ENCODE measurements at regions not wholly inside any gene's neighbourhood (a gene's known extent, or its start where the extent isn't known, plus 50 kb on each side); places are given as distances from the start of the nearest gene placed in this dataset.
"Not testable (repeated sequence)": the region's sequence is repeated elsewhere in the genome, so short reads cannot be mapped to it uniquely, and the experiment has no call there.

DNA sequence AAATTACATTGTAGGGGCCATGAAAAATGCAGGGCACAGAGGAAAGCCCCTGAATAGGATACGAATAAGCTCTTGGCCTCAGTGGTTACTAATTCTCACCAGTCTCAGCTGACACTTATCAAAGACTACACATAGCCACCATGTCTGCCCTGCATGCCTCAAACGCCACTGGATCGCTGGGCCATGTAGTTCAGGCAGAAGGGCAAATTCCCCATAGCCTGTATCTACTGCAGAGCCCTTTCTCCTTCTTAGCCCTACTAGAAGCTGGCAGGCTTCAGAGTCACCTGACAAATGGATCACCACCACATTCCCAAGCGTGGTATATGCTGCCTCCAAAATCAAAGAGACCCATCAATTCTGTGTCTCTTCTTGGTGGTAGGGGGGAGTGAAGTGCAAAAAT lies 177.4 kb downstream of the MINAR1 start:
- no peak for DNase-seq

DNA sequence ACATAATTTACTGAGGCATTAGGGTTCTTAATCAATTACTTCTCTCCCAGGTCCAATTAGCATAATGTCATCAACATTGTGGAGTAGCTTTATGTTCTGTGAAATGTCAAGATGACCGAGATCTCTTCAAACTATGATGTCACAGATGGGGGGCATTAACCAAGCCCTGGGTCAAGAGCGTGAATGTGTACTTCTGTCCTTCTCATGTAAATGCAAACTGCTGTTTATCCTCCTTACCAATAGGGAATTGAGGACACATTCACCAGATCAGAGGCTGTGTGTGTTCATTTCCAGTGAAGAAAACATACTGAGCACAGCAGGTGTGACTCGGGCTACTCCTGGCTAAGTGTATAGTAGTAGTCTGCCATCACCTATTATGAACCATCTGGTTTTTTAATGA lies 177.9 kb downstream of the MINAR1 start:
- no peak for DNase-seq

DNA sequence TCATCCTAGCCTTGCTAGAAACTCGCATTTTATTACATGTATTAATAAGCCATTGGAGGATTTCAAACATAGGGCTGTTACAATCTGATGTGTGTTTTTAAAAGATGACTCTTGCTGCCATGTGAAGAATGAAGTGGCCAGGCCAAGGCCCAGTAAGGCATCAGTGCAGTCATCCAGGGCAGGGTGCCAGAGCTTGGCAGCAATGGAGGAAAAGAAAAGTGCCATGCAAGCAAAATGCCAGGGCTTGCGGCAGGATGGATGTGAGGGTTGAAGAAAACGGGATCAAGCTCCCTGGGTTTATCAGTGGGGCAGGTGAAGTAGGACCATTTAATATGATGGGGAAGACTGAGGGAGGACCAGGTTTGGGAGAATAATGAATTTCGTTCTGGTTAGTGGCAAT lies 183.6 kb downstream of the MINAR1 start:
- DNase-seq: no peak

DNA sequence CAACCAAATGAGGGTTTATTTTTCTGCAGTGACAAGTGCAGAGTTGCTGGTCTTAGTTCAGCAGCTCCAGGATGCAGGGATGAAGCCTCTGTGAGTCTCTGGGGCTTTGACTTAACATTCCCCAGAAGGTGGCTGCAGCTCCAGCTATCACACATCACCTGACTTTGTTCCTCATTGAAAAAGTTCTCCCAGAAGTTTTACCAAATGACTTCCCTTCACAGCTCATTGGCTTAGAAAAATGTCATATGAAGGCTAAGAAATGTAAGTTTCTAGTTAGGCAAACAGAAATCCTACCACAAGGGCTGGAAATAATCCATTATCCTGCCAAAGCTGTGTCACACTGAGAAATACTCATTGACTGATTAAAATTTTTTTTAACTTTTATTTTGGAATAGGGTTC lies 184.9 kb downstream of the MINAR1 start:
- no peak for DNase-seq

DNA sequence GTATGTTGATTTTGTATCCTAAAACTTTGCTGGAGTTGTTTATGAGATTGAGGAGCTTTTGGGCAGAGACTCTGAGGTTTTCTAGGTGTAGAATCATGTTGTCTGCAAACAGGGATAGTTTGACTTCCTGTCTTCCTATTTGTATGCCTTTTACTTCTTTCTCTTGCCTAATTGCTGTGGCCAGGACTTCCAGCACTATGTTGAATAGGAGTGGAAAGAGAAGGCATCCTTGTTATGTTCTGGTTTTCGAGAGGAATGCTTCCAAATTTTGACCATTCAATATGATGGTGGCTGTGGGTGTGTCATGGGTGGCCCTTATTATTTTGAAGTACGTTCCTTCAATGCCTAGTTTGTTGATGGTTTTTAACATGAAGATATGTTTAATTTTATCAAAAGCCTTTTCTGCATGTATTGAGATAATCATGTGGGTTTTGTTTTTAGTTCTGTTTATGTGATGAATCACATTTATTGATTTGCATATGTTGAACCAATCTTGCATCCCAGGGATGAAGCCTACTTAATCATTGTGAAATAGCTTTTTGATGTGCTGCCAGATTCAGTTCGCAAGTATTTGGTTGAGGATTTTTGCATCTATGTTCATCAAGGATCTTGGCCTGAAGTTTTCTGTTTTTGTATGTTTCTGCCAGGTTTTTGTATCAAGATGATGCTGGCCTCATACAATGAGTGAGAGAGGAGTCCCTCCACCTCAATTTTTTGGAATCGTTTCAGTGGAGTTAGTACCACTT lies 188.1 kb downstream of the MINAR1 start:
- no peak for DNase-seq

DNA sequence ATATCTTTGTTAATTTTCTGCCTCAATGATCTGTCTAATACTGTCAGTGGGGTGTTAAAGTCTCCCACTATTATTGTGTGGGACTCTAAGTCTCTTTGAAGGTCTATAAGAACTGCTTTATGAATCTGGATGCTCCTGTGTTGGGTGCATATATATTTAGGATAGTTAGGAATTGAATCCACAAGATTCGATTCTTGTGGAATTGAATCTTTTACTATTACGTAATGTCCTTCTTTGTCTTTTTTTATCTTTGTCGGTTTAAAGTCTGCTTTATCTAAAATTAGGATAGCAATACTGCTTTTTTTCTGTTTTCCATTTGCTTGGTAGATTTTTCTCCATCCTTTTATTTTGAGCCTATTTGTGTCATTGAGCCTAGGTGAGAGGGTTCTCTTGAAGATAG lies 189.7 kb downstream of the MINAR1 start:
- DNase-seq: not testable (repeated sequence)

DNA sequence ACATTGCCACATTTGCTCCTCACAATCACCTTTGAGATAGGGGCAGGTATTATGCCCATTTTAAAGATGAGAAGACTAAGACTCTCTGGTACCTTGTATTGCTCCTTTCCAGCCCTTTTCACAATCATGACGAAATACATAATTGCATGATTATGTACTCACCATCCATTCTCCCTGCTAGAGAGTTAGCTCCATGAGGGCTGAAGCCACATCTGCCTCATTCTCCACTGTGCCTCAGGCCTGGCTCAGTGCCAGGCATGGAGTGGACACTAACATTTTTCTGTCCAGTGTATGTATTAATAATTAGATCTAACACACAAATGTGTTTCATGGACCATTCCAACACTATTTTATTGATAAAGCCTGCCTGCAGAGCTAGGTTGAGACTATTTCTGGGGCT lies 191.4 kb downstream of the MINAR1 start:
- DNase-seq: no peak

DNA sequence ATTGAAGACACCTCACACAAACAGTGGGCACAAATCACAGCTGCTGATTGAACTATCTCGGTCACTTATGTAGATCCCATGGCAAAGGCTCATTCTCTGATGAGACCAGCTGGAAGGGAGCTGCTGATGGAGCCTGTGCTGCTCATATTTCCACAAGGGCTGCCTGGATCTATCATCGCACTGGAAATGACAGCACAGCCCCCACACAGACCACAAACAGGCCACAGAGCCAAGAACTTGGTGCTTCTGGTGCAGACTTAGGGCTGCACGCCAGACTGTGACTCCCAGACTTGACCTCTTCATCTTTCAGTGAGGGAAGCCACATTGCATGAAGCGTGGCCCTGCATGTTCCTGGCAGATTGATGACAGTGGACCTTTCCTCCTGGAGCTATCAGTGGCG lies 197.6 kb downstream of the MINAR1 start:
- DNase-seq: no peak

DNA sequence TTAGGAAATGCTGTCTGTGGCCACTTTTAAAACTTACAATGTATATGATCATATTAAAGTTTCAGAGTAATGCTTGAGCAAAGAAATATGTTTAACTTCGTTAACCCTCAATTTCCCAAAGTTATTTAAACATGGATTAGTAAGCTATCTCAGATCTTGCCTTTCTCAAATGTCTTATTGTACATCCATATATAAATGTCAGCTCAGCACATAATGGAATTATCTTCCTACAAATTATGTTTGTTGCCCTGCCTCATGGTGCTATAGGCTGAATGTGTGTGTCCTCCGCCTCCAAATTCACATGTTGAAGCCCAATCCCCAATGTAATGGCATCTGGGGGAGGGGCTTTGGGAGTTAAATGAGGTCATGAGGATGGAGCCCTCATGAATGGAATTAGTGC lies 200.3 kb downstream of the MINAR1 start:
- no peak for DNase-seq

DNA sequence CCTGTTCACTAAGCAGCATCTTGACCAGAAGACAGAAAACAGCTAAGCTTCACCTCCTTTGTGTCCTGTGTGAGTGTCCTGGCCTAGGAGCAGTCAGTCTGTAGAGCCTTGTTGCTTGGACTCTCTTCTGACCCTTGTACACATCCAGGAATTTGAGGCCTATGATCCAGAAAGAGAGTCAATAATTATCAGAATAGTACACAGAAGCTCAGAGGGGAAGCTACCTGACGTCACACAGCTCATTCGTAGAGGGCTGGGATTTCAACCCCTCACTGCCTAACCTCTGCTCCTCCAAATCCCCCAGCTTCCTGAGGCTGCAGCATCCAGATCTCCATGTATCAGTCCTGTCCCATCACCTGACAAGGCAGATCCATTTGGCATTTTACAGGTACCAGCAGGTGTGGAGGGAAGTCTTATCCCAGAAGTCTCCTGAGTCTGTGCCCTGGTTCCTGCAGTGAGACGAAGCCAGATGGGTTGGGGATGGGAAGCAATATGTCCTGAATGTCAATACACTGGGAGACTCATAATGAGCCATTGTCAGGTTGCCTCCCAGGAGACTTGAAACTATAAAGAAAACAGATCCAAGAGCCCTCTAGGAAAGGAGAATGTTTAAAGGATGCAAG lies 203.1 kb downstream of the MINAR1 start:
- DNase-seq: no peak

DNA sequence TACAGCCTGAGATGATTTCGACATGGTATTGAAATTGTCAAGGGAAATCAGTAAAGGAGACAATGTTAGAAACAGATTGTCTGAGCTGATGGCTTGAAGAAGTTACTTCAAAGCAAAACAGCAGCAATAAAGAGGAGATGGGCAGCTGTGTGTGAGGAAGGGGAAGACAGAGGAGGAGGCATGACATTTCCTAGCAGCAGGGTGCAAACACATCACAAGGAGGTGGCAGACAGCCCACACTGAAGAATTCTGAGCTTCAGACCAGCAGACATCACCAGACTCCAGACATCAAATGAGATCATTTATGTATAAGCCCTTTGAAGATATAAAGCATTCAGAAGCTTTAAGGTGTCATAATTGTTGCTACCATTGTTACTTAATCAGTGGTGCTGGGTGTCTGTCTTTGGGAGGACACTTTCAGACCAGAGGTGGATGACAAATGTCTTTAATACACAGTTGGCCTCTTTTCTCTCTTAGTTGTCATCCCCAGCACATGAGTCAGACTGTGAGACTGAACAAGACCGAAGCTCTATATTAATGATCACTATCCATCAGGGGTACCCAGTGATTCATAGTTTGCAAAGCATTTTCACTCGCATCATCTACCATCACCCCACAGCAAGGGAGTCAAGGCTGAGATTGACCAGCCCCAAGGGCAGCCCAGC lies 203.9 kb downstream of the MINAR1 start:
- no peak for DNase-seq

DNA sequence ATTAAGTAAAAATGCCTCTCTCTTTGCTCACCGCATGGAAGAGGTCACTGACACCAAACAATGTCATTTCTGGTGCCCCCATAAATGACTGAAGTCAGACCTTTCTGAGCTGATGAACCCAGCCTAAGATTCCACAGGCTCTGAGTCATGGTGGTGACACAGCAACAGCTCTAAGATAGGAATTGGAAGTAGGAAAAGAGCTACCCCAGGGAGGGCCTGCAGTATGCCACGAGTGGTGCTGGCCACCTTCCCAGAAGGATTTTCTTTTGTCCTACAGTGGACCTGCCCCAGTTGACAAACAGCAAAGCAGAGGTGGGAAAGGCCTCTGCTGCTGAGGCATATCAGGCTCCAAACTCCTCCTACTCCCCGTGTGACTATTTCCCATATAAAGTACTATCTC lies 208.1 kb downstream of the MINAR1 start:
- DNase-seq: no peak

DNA sequence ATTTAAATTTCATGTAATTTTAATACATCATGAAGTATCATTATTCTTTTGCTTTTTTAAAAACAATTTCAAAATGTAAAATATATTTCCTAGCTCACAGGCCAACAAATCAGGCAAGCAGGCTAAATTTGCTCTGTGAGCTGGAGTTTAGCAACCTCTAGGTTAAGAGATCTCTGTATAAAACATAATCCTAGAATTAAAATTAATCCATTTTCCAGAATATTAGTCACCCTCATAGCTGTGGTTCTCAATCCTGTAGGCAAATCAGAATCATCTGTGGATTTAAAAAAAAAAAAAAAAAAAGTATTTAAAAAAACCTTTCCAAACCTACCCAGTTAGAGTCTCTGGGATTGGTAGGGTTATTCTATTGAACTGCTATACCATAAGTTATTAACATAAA lies 209.7 kb downstream of the MINAR1 start:
- DNase-seq: no peak

DNA sequence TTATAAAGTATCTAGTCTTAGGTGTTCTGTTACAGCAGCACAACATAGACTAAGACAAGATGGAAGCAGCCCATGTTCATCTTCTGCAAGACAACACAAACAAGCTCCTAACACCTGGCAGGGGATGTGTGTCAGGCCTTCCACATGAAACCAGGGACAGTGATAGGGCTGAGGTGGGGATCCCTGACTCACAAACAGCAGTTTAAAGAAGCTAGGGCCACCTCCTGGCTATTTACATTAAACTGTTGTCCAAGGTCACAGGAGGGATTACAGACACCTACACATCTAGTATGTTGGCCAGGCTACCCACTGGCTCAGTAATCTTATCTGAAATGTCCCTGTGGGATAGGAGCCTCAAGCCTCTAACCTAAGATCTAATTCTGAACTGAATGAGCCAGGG lies 211.3 kb downstream of the MINAR1 start:
- no peak for DNase-seq

DNA sequence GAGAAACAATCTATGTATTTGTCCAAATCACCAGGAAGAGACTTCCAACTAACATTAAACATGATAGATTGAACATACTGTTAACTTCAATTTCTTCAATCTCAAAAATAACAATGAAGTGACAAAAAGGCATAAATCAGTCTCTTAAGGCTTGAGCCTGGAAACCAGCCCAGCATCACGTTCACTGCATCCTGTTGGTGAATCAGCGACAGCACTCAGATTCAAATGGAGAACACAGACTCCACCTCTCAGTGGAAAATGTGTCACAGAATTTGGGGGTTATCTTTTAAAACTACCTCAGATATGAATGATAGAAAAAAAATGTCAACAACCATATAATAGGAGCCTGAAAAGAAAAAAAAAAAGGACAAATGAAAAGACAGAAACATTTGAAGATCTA lies 212.0 kb downstream of the MINAR1 start:
- no peak for DNase-seq

DNA sequence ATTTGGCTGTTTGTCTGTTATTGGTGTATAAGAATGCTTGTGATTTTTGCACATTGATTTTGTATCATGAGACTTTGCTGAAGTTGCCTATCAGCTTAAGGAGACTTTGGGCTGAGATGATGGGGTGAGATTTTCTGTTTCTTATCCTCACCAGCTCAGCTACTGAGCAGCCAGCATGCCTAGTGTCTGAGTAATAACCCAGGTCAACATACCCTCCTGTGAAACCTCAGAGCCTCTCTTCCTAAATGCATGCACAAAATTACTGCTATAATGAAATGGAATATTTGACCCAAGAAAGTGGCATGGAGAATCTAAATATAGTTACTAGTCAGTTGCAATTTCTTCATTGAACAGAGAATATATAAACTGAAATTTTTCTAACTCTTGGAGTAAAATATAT lies 220.8 kb downstream of the MINAR1 start:
- not testable (repeated sequence) for DNase-seq

DNA sequence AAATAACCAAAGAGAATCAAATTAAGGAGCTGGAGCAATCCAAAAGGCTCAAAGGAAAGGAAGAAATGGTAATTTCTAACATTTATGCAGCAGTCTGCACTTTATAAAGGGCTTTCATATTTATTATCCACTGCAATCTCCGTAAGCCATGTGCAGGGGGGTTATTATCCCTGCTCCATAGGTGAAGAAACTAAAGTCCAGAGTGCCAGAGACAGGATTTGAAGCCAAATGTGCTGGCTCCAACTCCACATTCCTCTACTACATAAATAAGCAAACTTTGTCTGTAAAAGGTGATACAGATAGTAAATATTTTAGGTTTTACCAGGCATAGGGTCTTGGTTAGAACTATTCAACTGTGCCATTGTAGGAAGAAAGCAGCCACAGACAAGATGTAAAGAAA lies 221.4 kb downstream of the MINAR1 start:
- no peak for DNase-seq

DNA sequence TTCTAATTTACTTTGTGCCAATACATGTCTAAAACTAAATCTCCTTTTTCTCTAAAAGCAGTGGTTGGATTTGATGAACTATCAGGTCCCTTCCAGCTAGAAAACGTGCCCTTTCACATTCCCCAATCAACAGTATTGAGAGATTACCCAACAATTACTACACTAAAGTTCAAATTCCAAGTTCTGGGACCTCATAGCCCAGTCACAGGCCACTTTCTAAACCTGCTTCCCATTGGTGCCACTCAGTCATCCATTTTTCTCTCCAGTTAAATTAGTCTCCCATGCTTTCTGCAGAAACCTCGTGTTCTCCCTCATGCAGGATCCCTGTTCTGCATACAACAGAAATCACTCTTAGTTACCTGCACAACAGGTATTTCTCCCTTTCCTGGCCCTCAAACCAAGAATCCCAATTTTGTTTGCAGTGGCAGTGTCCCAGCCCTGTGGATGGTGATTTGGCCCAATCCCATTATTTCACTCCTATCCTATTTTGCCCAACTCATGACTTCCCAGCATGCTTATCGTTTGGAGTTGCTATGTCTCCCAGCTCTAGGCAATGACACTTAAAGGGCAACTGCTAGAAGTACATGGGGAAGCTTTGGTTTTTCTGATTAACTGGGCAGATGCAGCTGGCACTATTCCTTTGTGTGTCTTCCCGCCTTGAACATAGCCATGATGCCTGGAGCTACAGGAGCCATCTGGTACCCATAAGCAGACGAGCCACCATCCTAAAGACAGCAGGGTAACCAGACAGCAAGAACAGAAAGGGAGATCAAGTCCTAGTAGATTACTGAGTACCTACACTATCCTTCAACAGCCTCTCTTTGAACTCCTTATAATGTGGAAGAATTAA lies 224.2 kb downstream of the MINAR1 start:
- DNase-seq: no peak

DNA sequence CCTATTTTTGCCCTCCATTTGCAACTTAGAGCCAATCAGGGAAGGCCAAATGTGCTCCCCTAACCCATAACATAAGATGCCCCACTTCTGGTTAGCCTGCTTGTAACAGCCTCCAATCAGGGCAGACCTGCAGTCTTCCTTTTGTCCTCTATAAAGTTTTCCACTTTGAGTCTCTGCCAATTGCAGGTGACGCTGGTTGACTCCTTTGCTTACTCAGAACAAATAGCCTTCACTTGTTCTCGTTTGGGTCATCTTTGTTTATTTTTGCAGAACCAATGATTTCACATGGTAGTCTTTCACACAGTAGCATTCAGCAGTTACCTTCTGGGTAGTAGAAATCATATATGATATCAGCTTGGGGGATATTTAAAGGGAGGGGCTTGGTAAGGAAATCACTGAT lies 225.6 kb downstream of the MINAR1 start:
- DNase-seq: no peak

DNA sequence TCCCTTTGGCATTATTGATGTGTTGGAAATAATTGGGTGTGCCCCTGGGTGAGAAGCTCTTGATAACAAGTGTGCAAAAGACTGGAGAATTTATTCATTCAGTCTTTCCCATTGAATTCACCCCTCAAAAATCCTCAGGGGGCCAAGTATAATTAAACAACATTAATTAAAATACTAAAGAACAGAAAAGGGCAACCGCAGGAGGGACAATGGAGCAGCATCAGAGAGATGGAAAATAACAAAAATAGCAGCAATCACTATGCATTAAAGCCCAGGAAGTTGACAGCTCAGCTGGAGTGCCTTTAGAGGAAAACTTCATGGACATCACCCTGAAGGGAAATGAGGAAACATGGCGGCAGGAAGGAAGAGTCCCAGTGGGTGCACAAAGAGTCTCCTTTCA lies 227.6 kb downstream of the MINAR1 start:
- DNase-seq: no peak

DNA sequence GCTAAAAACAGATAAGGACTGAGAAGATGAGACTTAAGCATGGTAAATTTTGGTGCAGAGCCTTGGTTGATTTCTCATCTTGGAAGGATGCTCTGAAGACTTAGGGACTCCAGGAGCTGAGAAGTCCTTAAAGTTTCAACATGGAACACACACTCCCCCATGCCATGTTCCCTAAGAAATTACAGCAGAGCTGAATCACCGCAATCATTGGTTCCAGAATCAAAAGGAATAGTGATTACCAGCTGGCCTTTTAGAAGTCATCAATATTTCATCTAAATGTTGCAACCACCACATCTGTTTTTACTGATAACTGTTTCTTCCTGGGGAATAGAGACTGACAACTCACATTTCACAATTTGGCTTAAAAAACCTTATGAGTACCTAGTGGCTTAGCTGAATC lies 229.3 kb downstream of the MINAR1 start:
- DNase-seq: no peak

DNA sequence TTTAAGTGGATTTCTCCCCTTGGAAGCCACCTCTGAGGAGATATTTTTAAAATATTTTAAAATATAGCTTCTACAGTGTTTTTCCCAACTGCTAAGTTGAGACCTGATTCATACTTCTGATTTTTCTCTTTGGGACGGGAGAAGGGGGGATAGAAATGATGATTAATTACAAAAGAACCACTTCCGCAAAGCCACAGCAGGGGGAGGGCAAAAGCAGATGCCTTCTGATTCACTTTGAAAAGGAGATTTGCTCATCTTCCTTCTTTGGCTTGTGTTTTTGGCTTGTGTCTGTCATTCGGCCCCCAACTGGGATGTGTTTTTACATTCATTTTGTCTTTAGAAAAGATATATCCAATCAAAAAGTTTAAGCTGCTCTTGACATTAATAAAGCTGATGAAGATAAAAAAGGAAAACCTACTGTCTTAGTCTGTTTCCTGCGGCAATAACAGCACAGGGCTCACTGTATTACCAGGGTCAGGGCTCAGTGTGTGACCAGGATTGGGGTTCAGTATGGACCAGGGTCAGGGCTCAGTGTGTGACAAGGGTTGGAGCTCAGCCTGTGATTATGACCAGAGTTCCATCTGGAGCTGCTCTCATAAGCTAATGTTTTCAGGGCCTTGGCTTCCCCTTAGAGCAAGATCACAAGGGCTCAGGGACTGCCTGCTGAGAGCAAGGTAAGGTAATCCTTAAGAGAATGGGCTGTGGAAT lies 223.2 kb downstream of the MTHFS start:
- no peak for DNase-seq

DNA sequence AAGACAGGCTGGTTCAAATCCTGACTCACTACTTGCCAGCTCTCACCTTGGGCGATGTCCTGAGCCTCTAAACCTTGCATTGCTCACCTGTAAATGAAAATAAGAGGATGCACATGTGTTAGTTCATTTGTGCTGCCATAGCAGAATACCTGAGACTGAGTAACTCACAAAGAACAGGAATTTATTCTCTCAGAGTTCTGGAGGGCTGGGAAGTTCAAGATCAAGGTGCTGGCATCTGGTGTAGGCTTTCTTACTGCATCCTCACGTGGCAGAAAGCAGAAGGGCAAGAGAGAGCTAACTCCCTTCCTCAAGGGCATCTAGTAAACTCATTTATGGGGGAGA lies 222.7 kb downstream of the MTHFS start:
- DNase-seq: no peak
